ENCODE measurements at regions not wholly inside any gene's neighbourhood (a gene's known extent, or its start where the extent isn't known, plus 50 kb on each side); places are given as distances from the start of the nearest gene placed in this dataset.
"Not testable (repeated sequence)": the region's sequence is repeated elsewhere in the genome, so short reads cannot be mapped to it uniquely, and the experiment has no call there.

DNA sequence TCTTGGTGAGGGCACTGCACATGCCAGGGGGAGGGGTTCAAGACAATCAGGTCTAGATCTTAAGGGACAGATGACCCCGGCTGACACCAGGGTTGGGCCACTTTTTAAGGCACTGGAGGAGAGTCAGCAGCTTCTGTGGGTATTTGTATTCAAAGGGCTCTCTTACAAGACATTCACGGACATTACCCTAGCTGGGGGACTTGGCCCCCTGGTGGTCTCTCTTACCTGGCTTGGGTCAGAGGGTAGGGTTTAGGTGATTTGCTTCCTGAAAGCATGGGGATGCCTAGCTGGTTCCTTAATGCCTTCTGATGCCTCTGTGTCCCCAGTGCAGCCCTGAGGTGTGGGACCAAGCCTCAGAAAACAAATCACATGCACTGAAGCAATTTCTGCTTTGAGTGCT is 354.7 kb downstream of the CDC5L start:
- ChIA-PET CTCF (no interaction called here), POLR2A (no interaction called here)
- H3K27me3 ChIP-seq (ENCODE audit: control insufficient read depth, insufficient read depth, low read length), result 0 out of 2 replicates have a peak, but pooled peaks cover 2% of the 10 kb centered on the region
- TF ChIP-seq, protein P1, sequence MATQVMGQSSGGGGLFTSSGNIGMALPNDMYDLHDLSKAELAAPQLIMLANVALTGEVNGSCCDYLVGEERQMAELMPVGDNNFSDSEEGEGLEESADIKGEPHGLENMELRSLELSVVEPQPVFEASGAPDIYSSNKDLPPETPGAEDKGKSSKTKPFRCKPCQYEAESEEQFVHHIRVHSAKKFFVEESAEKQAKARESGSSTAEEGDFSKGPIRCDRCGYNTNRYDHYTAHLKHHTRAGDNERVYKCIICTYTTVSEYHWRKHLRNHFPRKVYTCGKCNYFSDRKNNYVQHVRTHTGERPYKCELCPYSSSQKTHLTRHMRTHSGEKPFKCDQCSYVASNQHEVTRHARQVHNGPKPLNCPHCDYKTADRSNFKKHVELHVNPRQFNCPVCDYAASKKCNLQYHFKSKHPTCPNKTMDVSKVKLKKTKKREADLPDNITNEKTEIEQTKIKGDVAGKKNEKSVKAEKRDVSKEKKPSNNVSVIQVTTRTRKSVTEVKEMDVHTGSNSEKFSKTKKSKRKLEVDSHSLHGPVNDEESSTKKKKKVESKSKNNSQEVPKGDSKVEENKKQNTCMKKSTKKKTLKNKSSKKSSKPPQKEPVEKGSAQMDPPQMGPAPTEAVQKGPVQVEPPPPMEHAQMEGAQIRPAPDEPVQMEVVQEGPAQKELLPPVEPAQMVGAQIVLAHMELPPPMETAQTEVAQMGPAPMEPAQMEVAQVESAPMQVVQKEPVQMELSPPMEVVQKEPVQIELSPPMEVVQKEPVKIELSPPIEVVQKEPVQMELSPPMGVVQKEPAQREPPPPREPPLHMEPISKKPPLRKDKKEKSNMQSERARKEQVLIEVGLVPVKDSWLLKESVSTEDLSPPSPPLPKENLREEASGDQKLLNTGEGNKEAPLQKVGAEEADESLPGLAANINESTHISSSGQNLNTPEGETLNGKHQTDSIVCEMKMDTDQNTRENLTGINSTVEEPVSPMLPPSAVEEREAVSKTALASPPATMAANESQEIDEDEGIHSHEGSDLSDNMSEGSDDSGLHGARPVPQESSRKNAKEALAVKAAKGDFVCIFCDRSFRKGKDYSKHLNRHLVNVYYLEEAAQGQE (IDR thresholded peaks at IDR 0.05; ENCODE audit: insufficient read depth in 1 of 2, low read depth in 2 of 2, low read length in 1 of 2), result no peak
- TF ChIP-seq SIN3A (IDR thresholded peaks at IDR 0.05; ENCODE audit: borderline replicate concordance, insufficient read depth, low read depth, low read length) (no peak), POLR2AphosphoS5 (IDR thresholded peaks at IDR 0.05; ENCODE audit: low read depth, low read length) (no peak), TCF7L2 (IDR thresholded peaks at IDR 0.05; ENCODE audit: low read depth, low read length) (no peak)
- TF ChIP-seq, protein P2, sequence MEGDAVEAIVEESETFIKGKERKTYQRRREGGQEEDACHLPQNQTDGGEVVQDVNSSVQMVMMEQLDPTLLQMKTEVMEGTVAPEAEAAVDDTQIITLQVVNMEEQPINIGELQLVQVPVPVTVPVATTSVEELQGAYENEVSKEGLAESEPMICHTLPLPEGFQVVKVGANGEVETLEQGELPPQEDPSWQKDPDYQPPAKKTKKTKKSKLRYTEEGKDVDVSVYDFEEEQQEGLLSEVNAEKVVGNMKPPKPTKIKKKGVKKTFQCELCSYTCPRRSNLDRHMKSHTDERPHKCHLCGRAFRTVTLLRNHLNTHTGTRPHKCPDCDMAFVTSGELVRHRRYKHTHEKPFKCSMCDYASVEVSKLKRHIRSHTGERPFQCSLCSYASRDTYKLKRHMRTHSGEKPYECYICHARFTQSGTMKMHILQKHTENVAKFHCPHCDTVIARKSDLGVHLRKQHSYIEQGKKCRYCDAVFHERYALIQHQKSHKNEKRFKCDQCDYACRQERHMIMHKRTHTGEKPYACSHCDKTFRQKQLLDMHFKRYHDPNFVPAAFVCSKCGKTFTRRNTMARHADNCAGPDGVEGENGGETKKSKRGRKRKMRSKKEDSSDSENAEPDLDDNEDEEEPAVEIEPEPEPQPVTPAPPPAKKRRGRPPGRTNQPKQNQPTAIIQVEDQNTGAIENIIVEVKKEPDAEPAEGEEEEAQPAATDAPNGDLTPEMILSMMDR (IDR thresholded peaks at IDR 0.05), result no peak
- BruUV-seq (replicated peaks), result no TSS peak
- no peaks in the 10 kb centered on the region for H3K36me3 ChIP-seq (ENCODE audit: control insufficient read depth, insufficient read depth, low read length)
- ATAC-seq (no peak), DNase-seq (ENCODE audit: low read depth, low spot score) (no peak)
- H3K9me3 ChIP-seq (ENCODE audit: control insufficient read depth, insufficient read depth, low read depth, low read length), result no peaks in the 10 kb centered on the region
- in situ Hi-C loops (cut with HindIII; ENCODE audit: low pct_unique_long_range_greater_than_20kb, low sequenced_read_pairs) (no loop called here), intact Hi-C loops (cut with micrococcal nuclease; ENCODE audit: unreplicated experiment) (no loop called here)
- H3K4me3 ChIP-seq (ENCODE audit: low read depth in 2 of 2, low read length in 2 of 2), result no peak overlapping the region
- H3K4me1 ChIP-seq (ENCODE audit: control insufficient read depth, insufficient read depth, low read length), result no peaks in the 10 kb centered on the region; the same call in 1 of the 2 replicates
- no peak overlapping the region for H3K27ac ChIP-seq (ENCODE audit: low read length)

DNA sequence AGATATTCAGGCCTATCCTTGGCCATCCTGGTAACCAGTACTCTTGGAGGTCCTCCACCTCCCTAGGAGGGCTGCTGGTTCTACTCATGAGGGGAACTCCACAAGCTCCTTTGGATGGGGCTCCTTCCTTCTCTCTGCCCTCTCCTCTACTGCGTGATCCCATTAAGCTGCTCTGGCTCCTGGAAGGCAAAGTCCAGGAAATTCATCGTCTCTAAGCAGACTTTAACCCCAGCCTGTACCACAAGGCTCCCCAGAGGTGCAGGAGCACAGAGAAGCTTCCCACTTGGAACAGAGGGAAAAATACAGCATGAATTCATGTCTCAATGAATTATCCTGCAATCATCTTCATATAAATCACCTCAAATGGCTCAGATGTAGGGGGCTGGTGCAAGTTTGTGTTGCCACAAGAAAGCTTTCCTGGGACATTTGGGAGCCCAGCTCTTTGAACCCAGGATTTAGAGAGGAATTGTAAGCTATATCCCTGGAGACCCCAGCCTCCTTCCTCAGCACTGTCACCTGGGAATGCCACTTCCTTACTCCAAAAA is 355.4 kb downstream of the CDC5L start:
- in situ Hi-C loops (cut with HindIII; ENCODE audit: low pct_unique_long_range_greater_than_20kb, low sequenced_read_pairs), result no loop called here
- intact Hi-C loops (cut with micrococcal nuclease; ENCODE audit: unreplicated experiment), result no loop called here
- H3K9me3 ChIP-seq (ENCODE audit: control insufficient read depth, insufficient read depth, low read depth, low read length), result no peaks in the 10 kb centered on the region
- ATAC-seq (no peak), DNase-seq (ENCODE audit: low read depth, low spot score) (no peak)
- no peaks in the 10 kb centered on the region; the same call in 1 of the 2 replicates for H3K4me1 ChIP-seq (ENCODE audit: control insufficient read depth, insufficient read depth, low read length)
- TF ChIP-seq TCF7L2 (IDR thresholded peaks at IDR 0.05; ENCODE audit: low read depth, low read length) (no peak), POLR2AphosphoS5 (IDR thresholded peaks at IDR 0.05; ENCODE audit: low read depth, low read length) (no peak), SIN3A (IDR thresholded peaks at IDR 0.05; ENCODE audit: borderline replicate concordance, insufficient read depth, low read depth, low read length) (no peak)
- TF ChIP-seq, protein P1 (IDR thresholded peaks at IDR 0.05; ENCODE audit: insufficient read depth in 1 of 2, low read depth in 2 of 2, low read length in 1 of 2), result no peak
- TF ChIP-seq, protein P2 (IDR thresholded peaks at IDR 0.05), result no peak
- CTCF ChIA-PET, result no interaction called here
- H3K27me3 ChIP-seq (ENCODE audit: control insufficient read depth, insufficient read depth, low read length), result 0 out of 2 replicates have a peak, but pooled peaks cover 2% of the 10 kb centered on the region
- H3K27ac ChIP-seq (ENCODE audit: low read length), result no peak overlapping the region
- POLR2A ChIA-PET, result no interaction called here
- no peaks in the 10 kb centered on the region for H3K36me3 ChIP-seq (ENCODE audit: control insufficient read depth, insufficient read depth, low read length)
- BruUV-seq (replicated peaks), result no TSS peak
- H3K4me3 ChIP-seq (ENCODE audit: low read depth in 2 of 2, low read length in 2 of 2), result no peak overlapping the region

DNA sequence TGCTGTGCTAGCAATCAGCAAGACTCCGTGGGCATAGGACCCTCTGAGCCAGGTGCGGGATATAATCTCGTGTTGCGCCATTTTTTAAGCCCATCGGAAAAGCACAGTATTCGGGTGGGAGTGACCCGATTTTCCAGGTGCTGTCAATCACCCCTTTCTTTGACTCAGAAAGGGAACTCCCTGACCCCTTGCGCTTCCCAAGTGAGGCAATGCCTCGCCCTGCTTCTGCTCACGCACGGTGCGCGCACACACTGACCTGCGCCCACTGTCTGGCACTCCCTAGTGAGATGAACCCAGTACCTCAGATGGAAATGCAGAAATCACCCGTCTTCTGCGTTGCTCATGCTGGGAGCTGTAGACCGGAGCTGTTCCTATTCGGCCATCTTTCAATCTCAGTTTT is 372.6 kb downstream of the CDC5L start:
- DNase-seq (ENCODE audit: low read depth, low spot score); ATAC-seq; intact Hi-C loops (cut with micrococcal nuclease; ENCODE audit: unreplicated experiment); H3K4me3 ChIP-seq (ENCODE audit: low read depth in 2 of 2, low read length in 2 of 2); H3K4me1 ChIP-seq (ENCODE audit: control insufficient read depth, insufficient read depth, low read length); in situ Hi-C loops (cut with HindIII; ENCODE audit: low pct_unique_long_range_greater_than_20kb, low sequenced_read_pairs); H3K27me3 ChIP-seq (ENCODE audit: control insufficient read depth, insufficient read depth, low read length); H3K27ac ChIP-seq (ENCODE audit: low read length); H3K36me3 ChIP-seq (ENCODE audit: control insufficient read depth, insufficient read depth, low read length); POLR2A ChIA-PET; CTCF ChIA-PET; BruUV-seq (replicated peaks): not testable (repeated sequence)
- H3K9me3 ChIP-seq (ENCODE audit: control insufficient read depth, insufficient read depth, low read depth, low read length), result peaks cover 10% of the 10 kb centered on the region
